ENCODE measurements at regions not wholly inside any gene's neighbourhood (a gene's known extent, or its start where the extent isn't known, plus 50 kb on each side); places are given as distances from the start of the nearest gene placed in this dataset.

GRCh38 chr1:193697776-193698175 lies 511.4 kb upstream of the B3GALT2 start:
- Histone ChIP-seq H4K20me1 (ENCODE audit: insufficient read depth, low read length) (no peaks in the 10 kb centered on the region), H3K79me2 (ENCODE audit: insufficient read depth, low read length) (no peaks in the 10 kb centered on the region), H3K27me3 (ENCODE audit: insufficient read depth, low read length) (no peaks in the 10 kb centered on the region), H3K4me3 (ENCODE audit: insufficient read depth, low read length) (no peak overlapping the region), H3K27ac (ENCODE audit: low read depth, low read length) (no peak overlapping the region), H3K36me3 (ENCODE audit: insufficient read depth, low read length) (no peaks in the 10 kb centered on the region), H3K4me1 (ENCODE audit: insufficient read depth, low read length) (no peaks in the 10 kb centered on the region), H3K4me2 (ENCODE audit: insufficient read depth, low read length) (no peak overlapping the region), H3K9me3 (ENCODE audit: low read depth, low read length) (no peaks in the 10 kb centered on the region), H2AFZ (ENCODE audit: low read length) (no peak overlapping the region)
- no peak for TF ChIP-seq CTCF (IDR thresholded peaks at IDR 0.05; ENCODE audit: extremely low read depth, low read depth, low read length)
- no peak for DNase-seq (ENCODE audit: insufficient read length, low spot score, missing footprints)

DNA sequence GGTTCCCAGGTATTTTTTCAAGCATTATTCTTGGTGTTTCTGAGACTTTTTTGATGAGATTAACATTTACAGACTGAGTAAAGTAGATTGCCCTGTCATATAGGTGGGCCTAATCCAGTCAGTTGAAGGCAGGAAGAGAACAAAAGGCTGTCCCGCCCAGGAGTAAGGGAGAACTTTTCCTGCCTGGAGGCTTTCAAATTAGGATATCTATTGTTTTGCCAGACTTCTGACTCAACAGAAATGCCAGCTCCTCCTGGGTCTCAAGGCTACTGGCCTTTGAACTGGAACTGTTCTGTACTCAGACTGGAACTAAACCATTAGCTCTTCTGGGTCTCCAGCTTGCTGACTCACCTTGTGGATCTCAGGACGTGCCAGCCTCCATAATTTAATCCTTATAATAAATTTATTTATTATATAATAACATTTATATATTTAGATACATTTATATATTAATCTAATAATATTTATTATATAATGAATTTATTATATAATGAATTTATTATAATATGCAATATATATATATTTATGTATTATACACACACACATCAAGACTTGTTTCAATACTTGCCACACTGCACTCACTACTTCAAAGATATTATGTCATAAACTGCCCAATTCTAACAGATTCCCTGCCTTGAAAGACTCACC lies 510.8 kb upstream of the B3GALT2 start:
- no peaks in the 10 kb centered on the region for H3K27me3 ChIP-seq (ENCODE audit: insufficient read depth, low read length)
- H3K36me3 ChIP-seq (ENCODE audit: insufficient read depth, low read length), result no peaks in the 10 kb centered on the region
- H2AFZ ChIP-seq (ENCODE audit: low read length), result no peak overlapping the region
- H4K20me1 ChIP-seq (ENCODE audit: insufficient read depth, low read length), result no peaks in the 10 kb centered on the region
- H3K79me2 ChIP-seq (ENCODE audit: insufficient read depth, low read length), result no peaks in the 10 kb centered on the region
- H3K4me3 ChIP-seq (ENCODE audit: insufficient read depth, low read length), result no peak overlapping the region
- H3K4me2 ChIP-seq (ENCODE audit: insufficient read depth, low read length), result no peak overlapping the region
- no peak for DNase-seq (ENCODE audit: insufficient read length, low spot score, missing footprints)
- no peak for TF ChIP-seq CTCF (IDR thresholded peaks at IDR 0.05; ENCODE audit: extremely low read depth, low read depth, low read length)
- H3K27ac ChIP-seq (ENCODE audit: low read depth, low read length), result no peak overlapping the region
- H3K9me3 ChIP-seq (ENCODE audit: low read depth, low read length), result no peaks in the 10 kb centered on the region
- no peaks in the 10 kb centered on the region for H3K4me1 ChIP-seq (ENCODE audit: insufficient read depth, low read length)

DNA sequence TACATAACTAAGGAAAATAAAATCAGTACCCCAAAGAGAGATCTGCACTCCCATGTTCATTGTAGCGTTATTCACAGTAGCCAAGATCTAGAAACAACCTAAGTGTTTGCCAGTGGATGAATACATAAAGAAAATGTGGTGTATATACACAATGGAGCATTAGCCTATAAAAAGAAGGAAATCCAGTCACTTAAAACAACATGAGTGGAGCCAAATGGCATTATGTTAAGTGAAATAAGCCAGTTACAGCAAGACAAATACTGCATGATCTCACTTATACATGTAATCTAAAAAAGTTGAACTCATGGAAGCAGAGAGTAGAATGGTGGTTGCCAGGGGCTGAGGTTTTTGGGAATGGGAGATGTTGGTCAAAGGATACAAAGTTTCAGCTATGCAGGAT lies 508.3 kb upstream of the B3GALT2 start:
- Histone ChIP-seq H3K36me3 (ENCODE audit: insufficient read depth, low read length) (no peaks in the 10 kb centered on the region), H3K9me3 (ENCODE audit: low read depth, low read length) (no peaks in the 10 kb centered on the region), H3K79me2 (ENCODE audit: insufficient read depth, low read length) (no peaks in the 10 kb centered on the region), H2AFZ (ENCODE audit: low read length) (no peak overlapping the region), H3K27me3 (ENCODE audit: insufficient read depth, low read length) (no peaks in the 10 kb centered on the region), H3K4me1 (ENCODE audit: insufficient read depth, low read length) (no peaks in the 10 kb centered on the region), H3K4me3 (ENCODE audit: insufficient read depth, low read length) (no peak overlapping the region), H3K4me2 (ENCODE audit: insufficient read depth, low read length) (no peak overlapping the region), H3K27ac (ENCODE audit: low read depth, low read length) (no peak overlapping the region), H4K20me1 (ENCODE audit: insufficient read depth, low read length) (no peaks in the 10 kb centered on the region)
- no peak for TF ChIP-seq CTCF (IDR thresholded peaks at IDR 0.05; ENCODE audit: extremely low read depth, low read depth, low read length)
- DNase-seq (ENCODE audit: insufficient read length, low spot score, missing footprints), result no peak

DNA sequence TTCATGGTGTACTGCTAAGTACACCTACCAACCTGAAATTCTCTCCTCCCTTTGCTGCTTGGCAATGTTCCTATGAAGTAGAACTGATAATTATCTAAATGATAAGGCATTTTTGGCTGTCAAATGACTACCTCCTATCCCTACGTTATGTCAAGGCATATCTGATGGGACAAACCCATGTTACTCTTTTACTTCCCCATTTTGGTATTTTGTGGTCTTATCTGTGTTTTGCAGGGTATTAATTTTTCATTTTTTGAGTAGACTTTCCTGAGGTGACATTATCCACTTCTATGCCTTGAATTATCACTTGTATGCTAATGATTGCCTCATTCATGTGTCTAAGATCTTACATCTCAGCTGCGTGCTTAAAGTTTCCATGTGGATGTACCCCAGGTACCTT lies 499.6 kb upstream of the B3GALT2 start:
- H3K27me3 ChIP-seq (ENCODE audit: insufficient read depth, low read length), result no peaks in the 10 kb centered on the region
- no peaks in the 10 kb centered on the region for H3K9me3 ChIP-seq (ENCODE audit: low read depth, low read length)
- no peaks in the 10 kb centered on the region for H3K36me3 ChIP-seq (ENCODE audit: insufficient read depth, low read length)
- TF ChIP-seq CTCF (IDR thresholded peaks at IDR 0.05; ENCODE audit: extremely low read depth, low read depth, low read length), result no peak
- H3K79me2 ChIP-seq (ENCODE audit: insufficient read depth, low read length), result no peaks in the 10 kb centered on the region
- no peaks in the 10 kb centered on the region for H4K20me1 ChIP-seq (ENCODE audit: insufficient read depth, low read length)
- H2AFZ ChIP-seq (ENCODE audit: low read length), result no peak overlapping the region
- no peak overlapping the region for H3K27ac ChIP-seq (ENCODE audit: low read depth, low read length)
- no peak for DNase-seq (ENCODE audit: insufficient read length, low spot score, missing footprints)
- H3K4me2 ChIP-seq (ENCODE audit: insufficient read depth, low read length), result no peak overlapping the region
- no peak overlapping the region for H3K4me3 ChIP-seq (ENCODE audit: insufficient read depth, low read length)
- no peaks in the 10 kb centered on the region for H3K4me1 ChIP-seq (ENCODE audit: insufficient read depth, low read length)

All from osteoblast (primary cell).